ENCODE measurements at regions not wholly inside any gene's neighbourhood (a gene's known extent, or its start where the extent isn't known, plus 50 kb on each side); places are given as distances from the start of the nearest gene placed in this dataset.

DNA sequence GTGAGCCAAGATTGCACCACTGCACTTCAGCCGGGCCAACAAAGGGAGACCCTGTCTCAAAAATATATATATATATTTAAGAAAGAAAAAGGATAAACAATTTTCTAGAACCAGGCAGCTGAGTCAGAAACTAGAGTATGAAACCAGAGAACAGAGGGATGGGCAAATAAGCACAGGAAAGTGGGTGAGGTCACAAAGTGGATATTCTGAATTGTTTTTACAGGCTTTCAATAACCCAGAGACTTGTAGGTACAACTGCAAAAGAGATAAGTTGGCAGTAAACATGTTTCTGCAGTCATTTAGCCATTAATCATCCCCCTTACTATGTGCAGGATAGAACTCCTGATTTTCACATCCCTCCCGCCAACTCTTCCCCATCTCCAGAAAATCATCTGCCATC lies 94.2 kb downstream of the BTG1 start:
- DNase-seq (ENCODE audit: extremely low read depth, low read depth): no peak
- TF ChIP-seq, protein P1, sequence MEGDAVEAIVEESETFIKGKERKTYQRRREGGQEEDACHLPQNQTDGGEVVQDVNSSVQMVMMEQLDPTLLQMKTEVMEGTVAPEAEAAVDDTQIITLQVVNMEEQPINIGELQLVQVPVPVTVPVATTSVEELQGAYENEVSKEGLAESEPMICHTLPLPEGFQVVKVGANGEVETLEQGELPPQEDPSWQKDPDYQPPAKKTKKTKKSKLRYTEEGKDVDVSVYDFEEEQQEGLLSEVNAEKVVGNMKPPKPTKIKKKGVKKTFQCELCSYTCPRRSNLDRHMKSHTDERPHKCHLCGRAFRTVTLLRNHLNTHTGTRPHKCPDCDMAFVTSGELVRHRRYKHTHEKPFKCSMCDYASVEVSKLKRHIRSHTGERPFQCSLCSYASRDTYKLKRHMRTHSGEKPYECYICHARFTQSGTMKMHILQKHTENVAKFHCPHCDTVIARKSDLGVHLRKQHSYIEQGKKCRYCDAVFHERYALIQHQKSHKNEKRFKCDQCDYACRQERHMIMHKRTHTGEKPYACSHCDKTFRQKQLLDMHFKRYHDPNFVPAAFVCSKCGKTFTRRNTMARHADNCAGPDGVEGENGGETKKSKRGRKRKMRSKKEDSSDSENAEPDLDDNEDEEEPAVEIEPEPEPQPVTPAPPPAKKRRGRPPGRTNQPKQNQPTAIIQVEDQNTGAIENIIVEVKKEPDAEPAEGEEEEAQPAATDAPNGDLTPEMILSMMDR (IDR thresholded peaks at IDR 0.05; ENCODE audit: low read depth, low read length): no peak

DNA sequence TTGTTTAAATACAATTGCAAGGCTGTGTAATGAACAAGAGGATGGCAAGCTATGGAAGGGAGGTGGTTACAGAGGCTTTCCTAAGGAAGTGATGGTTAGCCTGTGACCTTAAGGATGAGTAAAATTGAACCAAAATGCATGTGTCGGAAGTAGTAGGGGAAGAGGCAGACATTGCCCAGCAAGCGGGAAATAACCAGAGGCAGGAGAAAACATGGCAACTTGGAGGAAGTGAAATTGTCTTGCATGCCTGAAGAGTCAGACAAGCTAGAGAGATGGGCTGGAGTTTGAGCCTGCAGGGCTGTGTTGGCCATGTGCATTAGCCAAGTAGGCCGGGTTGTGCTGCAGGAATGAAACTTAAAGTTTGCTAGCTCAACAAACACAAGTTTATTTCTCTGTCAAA lies 96.2 kb downstream of the BTG1 start:
- TF ChIP-seq, protein P1 (IDR thresholded peaks at IDR 0.05; ENCODE audit: low read depth, low read length): no peak
- no peak for DNase-seq (ENCODE audit: extremely low read depth, low read depth)

DNA sequence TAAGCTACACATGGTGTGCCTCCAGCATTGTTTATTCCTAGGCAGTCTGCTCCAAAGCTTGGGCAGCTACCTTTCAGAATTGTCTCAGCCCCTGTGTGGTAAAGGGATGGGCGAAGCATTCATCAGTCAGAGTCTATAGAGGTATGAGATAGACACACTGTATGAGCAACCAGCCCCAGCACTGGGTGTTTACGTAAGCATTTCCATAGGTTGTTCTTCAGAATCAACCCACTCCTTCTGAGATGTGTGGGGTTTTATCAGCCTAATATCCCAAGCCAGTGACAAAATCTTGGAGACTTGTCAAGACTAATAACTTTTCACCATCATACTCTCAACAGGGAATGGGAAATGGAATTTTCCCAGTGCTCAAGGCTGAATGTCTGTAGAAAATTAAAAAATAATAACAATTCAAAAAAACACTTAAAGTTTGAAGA lies 98.2 kb downstream of the BTG1 start:
- TF ChIP-seq, protein P1 (IDR thresholded peaks at IDR 0.05; ENCODE audit: low read depth, low read length): no peak
- DNase-seq (ENCODE audit: extremely low read depth, low read depth): no peak

DNA sequence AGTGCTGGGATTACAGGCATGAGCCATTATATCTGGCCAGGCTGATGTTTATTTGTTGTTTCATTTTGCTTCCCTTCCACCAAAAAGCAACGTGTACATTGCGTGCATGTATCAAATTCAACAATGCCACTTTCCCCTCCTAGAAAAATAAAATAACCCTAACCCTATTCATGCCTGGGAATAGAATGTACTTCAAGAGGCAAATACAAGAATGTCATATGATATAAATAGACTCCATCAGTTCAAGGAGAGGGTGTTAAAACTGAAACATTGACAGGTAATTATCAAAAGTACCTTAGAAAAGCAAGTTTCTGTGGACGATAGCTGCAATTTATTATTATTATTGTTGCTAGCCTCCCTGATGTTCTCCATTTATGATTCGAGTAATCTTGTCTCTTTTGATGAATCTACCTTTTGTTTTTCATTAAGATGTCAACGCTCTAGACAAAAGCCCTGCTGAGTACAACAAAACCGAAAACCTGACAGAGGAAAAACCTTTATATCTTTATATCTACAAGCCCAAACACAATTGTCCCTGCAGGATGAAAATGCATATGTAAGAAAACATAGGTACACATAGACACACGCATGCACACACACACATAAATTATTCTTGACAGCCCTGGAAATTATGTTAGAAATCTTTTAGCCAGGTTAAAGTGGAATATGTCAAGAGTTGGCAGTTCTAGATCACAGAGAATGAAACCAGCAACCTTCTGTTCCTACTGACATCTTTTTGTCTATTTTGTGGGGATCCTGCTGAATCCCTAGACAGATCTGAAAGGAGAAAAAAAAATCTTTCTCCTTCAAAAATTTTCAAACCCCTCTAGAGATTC lies 98.9 kb downstream of the BTG1 start:
- TF ChIP-seq, protein P1 (IDR thresholded peaks at IDR 0.05; ENCODE audit: low read depth, low read length): no peak
- no peak for DNase-seq (ENCODE audit: extremely low read depth, low read depth)

DNA sequence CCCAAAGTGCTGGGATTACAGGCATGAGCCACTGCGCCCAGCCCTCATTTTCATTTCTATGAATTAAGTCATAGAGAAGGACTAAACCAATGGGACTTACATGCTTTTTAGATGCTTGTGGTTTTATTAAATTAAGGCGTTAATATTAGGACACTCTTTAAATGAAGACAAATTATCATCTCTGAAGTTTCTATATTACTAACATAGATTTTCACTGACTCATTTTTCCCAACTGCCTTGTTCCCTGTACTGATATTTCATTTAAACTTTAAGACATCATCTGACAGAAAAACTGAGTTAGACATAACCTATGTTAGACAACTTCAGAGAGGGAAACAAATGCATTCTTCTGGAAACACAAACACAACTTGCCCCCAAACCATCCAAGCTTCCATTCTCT lies 99.8 kb downstream of the BTG1 start:
- TF ChIP-seq, protein P1 (IDR thresholded peaks at IDR 0.05; ENCODE audit: low read depth, low read length): no peak
- no peak for DNase-seq (ENCODE audit: extremely low read depth, low read depth)

DNA sequence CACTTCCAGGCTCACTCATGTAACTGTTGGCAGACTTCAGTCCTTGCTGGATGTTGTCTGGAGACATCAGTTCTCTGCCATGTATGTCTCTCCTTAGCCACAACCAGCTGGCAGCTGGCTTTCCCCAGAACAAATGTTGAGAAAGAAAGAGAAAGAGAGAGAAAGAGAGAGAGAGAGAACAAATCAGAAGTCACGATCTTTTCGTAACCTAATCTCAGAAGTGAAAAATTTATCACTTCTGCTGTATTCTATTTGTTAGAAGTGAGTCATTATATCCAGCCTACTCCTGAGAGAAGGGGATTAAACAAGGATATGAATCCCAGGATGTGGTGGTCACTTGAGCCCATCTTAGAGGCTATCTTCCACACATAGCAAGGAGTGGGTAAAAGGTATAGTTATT lies 101.2 kb downstream of the BTG1 start:
- TF ChIP-seq, protein P1 (IDR thresholded peaks at IDR 0.05; ENCODE audit: low read depth, low read length): no peak
- DNase-seq (ENCODE audit: extremely low read depth, low read depth): no peak

DNA sequence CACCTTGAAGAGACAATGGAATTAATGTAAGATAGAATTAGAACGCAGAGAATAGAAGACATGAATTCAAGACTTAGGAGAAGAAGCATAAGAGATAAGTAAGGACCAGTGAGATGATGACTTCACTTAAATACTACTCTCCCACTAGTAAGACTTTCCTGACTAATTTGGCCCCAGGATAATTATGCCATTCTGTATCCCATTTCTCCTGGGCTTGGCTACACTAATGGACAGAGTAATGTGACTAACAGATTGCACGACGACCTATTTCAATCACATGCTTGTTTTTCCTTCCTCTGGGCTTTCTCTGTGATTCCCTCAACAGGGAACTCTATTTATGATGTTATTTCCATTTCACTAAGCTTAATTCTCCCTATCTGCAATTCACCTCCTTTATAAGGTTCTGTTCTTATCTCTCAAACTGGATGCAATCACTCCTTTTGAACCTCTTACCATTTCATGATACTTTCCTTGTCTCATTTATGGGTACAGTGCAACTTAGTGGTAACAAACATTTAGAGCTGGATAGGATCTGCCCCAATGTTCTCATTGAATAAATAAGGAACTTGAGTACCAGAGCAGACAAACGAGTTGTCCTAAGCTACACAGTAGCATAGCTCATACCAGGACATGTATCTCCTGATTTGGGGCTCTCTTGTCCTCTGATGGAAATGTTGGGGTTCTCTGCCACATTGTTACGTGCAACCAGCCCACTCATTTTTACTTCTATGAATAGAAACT lies 102.7 kb downstream of the BTG1 start:
- DNase-seq (ENCODE audit: extremely low read depth, low read depth): no peak
- TF ChIP-seq, protein P1 (IDR thresholded peaks at IDR 0.05; ENCODE audit: low read depth, low read length): no peak
